T-helper 17 cell (primary cell): ENCODE measurements at regions not wholly inside any gene's neighbourhood (a gene's known extent, or its start where the extent isn't known, plus 50 kb on each side); places are given as distances from the start of the nearest gene placed in this dataset.
"Not testable (repeated sequence)": the region's sequence is repeated elsewhere in the genome, so short reads cannot be mapped to it uniquely, and the experiment has no call there.

Source experiments
- ATAC-seq: fragments of 150-1000 bp; cut with Tn5 transposase; 2 replicates; pipeline ENCODE4 v1.10.0; 2021; ENCODE audit warnings: mild to moderate bottlenecking, moderate library complexity
- DNase-seq, 3 donors: peaks; one replicate each; pipeline versions ENCODE4 v3.0.0 to v3.0.0-alpha.2; 2020 to 2021
- H3K9me3 ChIP-seq: one replicate; pipeline ENCODE4 v1.7.0; 2013; ENCODE audit warnings: low read length, mild to moderate bottlenecking; ENCODE audit not compliant: control insufficient read depth, poor library complexity, severe bottlenecking
- H3K27ac Mint-ChIP-seq: one replicate; pipeline ENCODE4 v1.8.0; 2022; ENCODE audit warnings: mild to moderate bottlenecking, moderate library complexity, mixed read lengths
- H3K27me3 Mint-ChIP-seq: one replicate; pipeline ENCODE4 v1.8.0; 2022; ENCODE audit warnings: mixed read lengths
- H3K36me3 Mint-ChIP-seq: one replicate; pipeline ENCODE4 v1.8.0; 2022; ENCODE audit warnings: low read depth, mixed read lengths
- H3K4me1 Mint-ChIP-seq: one replicate; pipeline ENCODE4 v1.8.0; 2022; ENCODE audit warnings: mild to moderate bottlenecking, mixed read lengths
- H3K4me3 Mint-ChIP-seq: one replicate; pipeline ENCODE4 v1.8.0; 2022; ENCODE audit warnings: mild to moderate bottlenecking, moderate library complexity, mixed read lengths

DNA sequence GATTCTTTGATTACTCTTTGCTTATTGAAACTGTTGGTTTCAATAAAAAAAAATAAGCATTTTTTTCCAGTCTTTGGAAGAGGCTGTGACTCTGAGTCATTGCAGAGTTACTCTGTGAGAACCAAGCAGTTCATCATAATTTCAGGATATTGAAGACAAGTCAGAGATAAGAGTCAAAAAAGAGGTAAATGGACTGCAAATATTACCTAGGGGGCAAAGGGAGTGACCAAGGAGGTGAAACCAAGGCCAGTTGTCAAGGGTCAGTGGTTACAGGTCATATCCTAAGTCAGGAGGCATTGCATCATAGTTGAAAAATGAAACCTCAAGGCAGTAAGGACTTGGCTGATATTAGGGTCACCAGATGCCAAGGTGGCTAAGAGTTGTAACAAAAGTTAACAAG lies 597.1 kb upstream of the USP24 start:
- peaks cover 12% of the 10 kb centered on the region for H3K4me1 Mint-ChIP-seq
- H3K27me3 Mint-ChIP-seq, result peaks cover 7% of the 10 kb centered on the region
- no peak for DNase-seq
- no peaks in the 10 kb centered on the region for H3K9me3 ChIP-seq
- H3K36me3 Mint-ChIP-seq, result no peaks in the 10 kb centered on the region
- H3K4me3 Mint-ChIP-seq, result no peak overlapping the region
- no peak for ATAC-seq
- no peak overlapping the region for H3K27ac Mint-ChIP-seq

- ATAC-seq (no peak), DNase-seq (no peak)
- Mint-ChIP-seq H3K27me3 (no peaks in the 10 kb centered on the region), H3K4me1 (no peaks in the 10 kb centered on the region), H3K27ac (no peak overlapping the region), H3K36me3 (no peaks in the 10 kb centered on the region), H3K4me3 (no peak overlapping the region)
- no peaks in the 10 kb centered on the region for H3K9me3 ChIP-seq
Measured at GRCh38 chr1:55808263-55808662, 593.1 kb upstream of the USP24 start.

DNA sequence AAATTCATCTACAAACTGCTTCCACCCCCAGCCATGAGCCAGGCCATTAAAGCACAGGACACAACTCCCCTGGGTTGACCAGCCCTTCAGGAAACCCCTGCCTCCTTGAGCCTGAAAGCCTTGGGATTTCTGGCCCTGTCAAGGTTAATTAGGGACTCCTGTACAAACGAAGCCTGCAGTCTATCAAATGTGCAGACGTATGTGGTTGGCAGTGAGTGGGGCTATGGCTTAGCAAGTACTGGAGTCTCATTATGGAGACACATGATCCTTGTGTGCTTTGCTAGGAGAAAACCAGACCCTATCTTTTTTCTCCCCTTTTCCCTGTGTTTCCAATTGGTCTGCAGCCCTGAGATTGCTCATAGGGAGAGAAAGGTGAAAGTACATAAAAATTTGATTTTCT lies 588.3 kb upstream of the USP24 start:
- ATAC-seq (no peak), DNase-seq (no peak)
- Mint-ChIP-seq H3K4me1 (no peaks in the 10 kb centered on the region), H3K27ac (no peak overlapping the region), H3K36me3 (no peaks in the 10 kb centered on the region), H3K4me3 (no peak overlapping the region), H3K27me3 (no peaks in the 10 kb centered on the region)
- no peaks in the 10 kb centered on the region for H3K9me3 ChIP-seq

- no peaks in the 10 kb centered on the region for H3K4me1 Mint-ChIP-seq
- no peak overlapping the region for H3K27ac Mint-ChIP-seq
- ATAC-seq (no peak), DNase-seq (no peak)
- H3K4me3 Mint-ChIP-seq, result no peak overlapping the region
- H3K9me3 ChIP-seq, result no peaks in the 10 kb centered on the region
- H3K36me3 Mint-ChIP-seq, result no peaks in the 10 kb centered on the region
- H3K27me3 Mint-ChIP-seq, result no peaks in the 10 kb centered on the region
Measured at GRCh38 chr1:55801481-55801880, 586.3 kb upstream of the USP24 start.

GRCh38 chr1:55800503-55800902 lies 585.3 kb upstream of the USP24 start:
- Mint-ChIP-seq H3K4me1 (no peaks in the 10 kb centered on the region), H3K27me3 (no peaks in the 10 kb centered on the region), H3K4me3 (no peak overlapping the region)

DNA sequence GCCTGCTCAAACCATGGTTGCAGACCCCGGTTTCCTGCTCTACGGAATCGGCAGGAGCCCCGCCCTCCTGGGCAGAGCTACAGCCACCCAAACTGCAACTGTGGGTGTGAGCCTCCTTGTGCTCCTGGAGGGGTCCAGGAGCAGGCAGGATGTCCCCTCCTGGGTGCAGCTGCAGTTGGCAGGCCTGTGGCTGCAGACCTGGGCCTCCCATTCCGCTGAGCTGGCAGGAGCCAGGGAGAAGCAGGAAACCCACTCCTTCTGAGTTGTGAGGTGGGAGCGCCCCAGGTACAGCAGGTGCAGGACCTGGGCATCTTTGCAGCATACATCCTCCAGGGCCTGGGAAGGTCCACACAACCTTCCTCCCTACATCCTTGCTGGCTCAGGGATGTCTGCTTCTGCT lies 578.7 kb upstream of the USP24 start:
- DNase-seq (no peak), ATAC-seq (no peak)
- no peaks in the 10 kb centered on the region for H3K4me1 Mint-ChIP-seq
- H3K27ac Mint-ChIP-seq, result no peak overlapping the region
- no peaks in the 10 kb centered on the region for H3K36me3 Mint-ChIP-seq
- no peak overlapping the region for H3K4me3 Mint-ChIP-seq
- H3K9me3 ChIP-seq, result no peaks in the 10 kb centered on the region
- no peaks in the 10 kb centered on the region for H3K27me3 Mint-ChIP-seq

More at GRCh38 chr1:55800503-55800902, 585.3 kb upstream of the USP24 start:
- DNase-seq (no peak), ATAC-seq (no peak)
- Mint-ChIP-seq H3K27ac (no peak overlapping the region), H3K36me3 (no peaks in the 10 kb centered on the region)
- H3K9me3 ChIP-seq, result no peaks in the 10 kb centered on the region

DNA sequence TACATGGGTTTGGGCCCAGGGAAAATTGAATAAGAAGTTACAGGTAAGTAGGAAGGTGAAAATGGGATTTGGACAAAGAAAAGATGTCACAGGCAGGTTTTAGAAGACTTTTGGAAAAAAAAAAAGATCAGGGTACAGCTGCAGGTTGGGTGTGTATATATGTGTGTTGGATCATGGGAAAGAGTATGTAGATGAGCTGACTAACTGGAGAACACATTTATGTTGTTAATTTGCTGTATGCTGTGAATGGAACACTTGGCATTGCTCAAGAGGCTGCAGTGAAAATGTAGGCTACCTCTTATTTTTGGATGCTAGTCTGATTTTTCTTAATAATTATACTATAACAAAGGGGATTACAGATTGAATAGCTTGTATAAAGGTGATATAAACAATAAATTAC lies 577.7 kb upstream of the USP24 start:
- no peak for DNase-seq
- Mint-ChIP-seq H3K4me1 (no peaks in the 10 kb centered on the region), H3K27me3 (no peaks in the 10 kb centered on the region), H3K27ac (no peak overlapping the region), H3K36me3 (no peaks in the 10 kb centered on the region), H3K4me3 (no peak overlapping the region)
- H3K9me3 ChIP-seq, result no peaks in the 10 kb centered on the region
- no peak for ATAC-seq

DNA sequence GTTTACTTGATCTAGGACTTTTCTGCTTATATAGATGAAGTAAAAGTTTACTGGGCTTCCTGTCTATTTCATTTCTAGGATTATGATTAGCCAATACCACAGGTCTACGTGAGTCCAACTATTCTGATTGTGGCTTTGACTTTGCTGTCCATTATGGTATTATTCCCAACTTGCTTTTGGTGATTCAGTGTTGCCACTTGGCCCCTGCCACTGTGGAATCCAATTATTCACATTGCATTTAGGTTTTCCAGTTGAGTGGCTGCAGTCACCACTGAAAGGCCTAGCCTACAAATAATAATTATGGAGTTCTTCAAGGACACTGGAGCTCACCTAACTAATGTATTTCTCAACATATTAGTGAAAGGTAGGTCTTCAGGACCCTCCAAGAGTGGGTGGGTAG lies 574.3 kb upstream of the USP24 start:
- Mint-ChIP-seq H3K36me3 (no peaks in the 10 kb centered on the region), H3K4me1 (no peaks in the 10 kb centered on the region), H3K4me3 (no peak overlapping the region), H3K27me3 (no peaks in the 10 kb centered on the region), H3K27ac (no peak overlapping the region)
- no peak for DNase-seq
- ATAC-seq, result no peak
- H3K9me3 ChIP-seq, result no peaks in the 10 kb centered on the region

- Mint-ChIP-seq H3K36me3 (no peaks in the 10 kb centered on the region), H3K27ac (no peak overlapping the region), H3K27me3 (no peaks in the 10 kb centered on the region), H3K4me1 (no peaks in the 10 kb centered on the region), H3K4me3 (no peak overlapping the region)
- H3K9me3 ChIP-seq, result no peaks in the 10 kb centered on the region
- ATAC-seq (no peak), DNase-seq (no peak)
Measured at GRCh38 chr1:55786396-55786795, 571.2 kb upstream of the USP24 start.

GRCh38 chr1:55784941-55785450 lies 569.8 kb upstream of the USP24 start:
- H3K4me1 Mint-ChIP-seq, DNase-seq, H3K9me3 ChIP-seq, H3K27ac Mint-ChIP-seq, ATAC-seq, H3K27me3 Mint-ChIP-seq, H3K36me3 Mint-ChIP-seq, H3K4me3 Mint-ChIP-seq: not testable (repeated sequence)

GRCh38 chr1:55781944-55782482 lies 566.8 kb upstream of the USP24 start:
- no peak for ATAC-seq
- no peak overlapping the region for H3K4me3 Mint-ChIP-seq
- H3K9me3 ChIP-seq, result no peaks in the 10 kb centered on the region
- no peak overlapping the region for H3K27ac Mint-ChIP-seq
- DNase-seq, result no peak
- no peaks in the 10 kb centered on the region for H3K4me1 Mint-ChIP-seq
- H3K27me3 Mint-ChIP-seq, result no peaks in the 10 kb centered on the region
- no peaks in the 10 kb centered on the region for H3K36me3 Mint-ChIP-seq

- no peak for ATAC-seq
- Mint-ChIP-seq H3K4me3 (no peak overlapping the region), H3K36me3 (no peaks in the 10 kb centered on the region), H3K27ac (no peak overlapping the region), H3K27me3 (no peaks in the 10 kb centered on the region), H3K4me1 (no peaks in the 10 kb centered on the region)
- DNase-seq, result no peak
- no peaks in the 10 kb centered on the region for H3K9me3 ChIP-seq
Measured at GRCh38 chr1:55781003-55781402, 565.8 kb upstream of the USP24 start.

DNA sequence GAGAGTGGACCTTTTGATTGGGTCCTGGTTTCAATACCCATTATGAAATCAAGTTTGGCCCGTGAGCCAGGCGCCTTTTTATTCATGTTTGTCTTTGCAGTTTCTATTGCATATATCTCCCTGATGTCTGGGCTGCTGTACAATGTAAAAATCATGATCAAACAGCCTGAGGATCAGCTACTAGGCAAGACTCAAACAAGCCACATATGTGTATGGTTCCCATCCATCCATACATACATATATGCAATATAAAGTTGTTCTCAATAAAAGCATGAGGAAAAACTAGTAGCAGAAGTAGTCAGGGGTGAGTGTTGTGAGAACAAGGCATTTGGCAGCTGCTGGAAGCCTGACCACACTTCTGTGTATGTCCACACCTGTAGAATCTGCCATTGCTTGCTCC lies 562.4 kb upstream of the USP24 start:
- no peak for DNase-seq
- no peaks in the 10 kb centered on the region for H3K9me3 ChIP-seq
- no peaks in the 10 kb centered on the region for H3K36me3 Mint-ChIP-seq
- H3K4me1 Mint-ChIP-seq, result no peaks in the 10 kb centered on the region
- H3K27me3 Mint-ChIP-seq, result no peaks in the 10 kb centered on the region
- H3K4me3 Mint-ChIP-seq, result no peak overlapping the region
- no peak for ATAC-seq
- H3K27ac Mint-ChIP-seq, result no peak overlapping the region

DNA sequence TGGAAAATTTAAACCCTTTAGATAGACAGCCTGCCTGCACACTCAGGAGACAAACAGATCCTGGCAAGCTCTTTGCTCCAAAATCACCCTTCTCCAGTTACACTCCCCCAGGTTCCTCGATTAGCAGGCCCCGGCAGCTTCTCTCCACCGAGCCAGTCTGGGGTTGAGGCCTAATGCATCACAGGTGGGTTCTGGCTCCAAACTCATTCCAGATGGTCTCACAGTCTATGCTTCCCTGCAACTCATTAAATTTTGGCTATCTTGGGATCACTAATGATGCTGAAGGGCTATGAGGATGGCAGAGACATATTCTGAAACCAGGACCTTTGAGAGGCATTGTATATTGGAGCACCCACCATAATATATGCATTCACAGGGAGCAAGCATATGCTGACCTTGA lies 559.8 kb upstream of the USP24 start:
- Mint-ChIP-seq H3K36me3 (no peaks in the 10 kb centered on the region), H3K4me1 (no peaks in the 10 kb centered on the region), H3K27ac (no peak overlapping the region), H3K27me3 (no peaks in the 10 kb centered on the region), H3K4me3 (no peak overlapping the region)
- no peak for DNase-seq
- H3K9me3 ChIP-seq, result no peaks in the 10 kb centered on the region
- ATAC-seq, result no peak
